Kasumi-1 (cell line): ENCODE measurements at regions not wholly inside any gene's neighbourhood (a gene's known extent, or its start where the extent isn't known, plus 50 kb on each side); places are given as distances from the start of the nearest gene placed in this dataset.

Experiments used
- DNase-seq, 2 experiments: peaks; one replicate each; lab custom pipeline; 2025; lab: John Stamatoyannopoulos, UW

DNA sequence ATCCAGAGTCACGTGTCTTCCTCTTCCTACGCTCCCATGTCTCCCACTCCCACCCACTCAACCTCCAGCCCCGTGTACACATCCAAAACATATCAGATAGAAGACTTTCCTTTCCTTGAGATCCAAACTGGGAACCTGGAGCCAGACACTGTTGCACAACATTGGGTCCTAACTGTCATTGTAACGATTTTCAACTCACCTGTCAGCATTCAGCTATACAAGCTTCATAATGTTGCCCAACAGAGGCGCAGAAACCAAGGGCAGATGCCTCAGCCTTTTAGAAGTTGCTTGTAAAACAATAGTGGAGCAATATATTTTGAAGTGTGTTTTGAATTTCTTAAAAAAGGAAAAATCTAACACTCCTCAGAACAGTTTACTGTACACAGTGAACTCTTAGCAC, 84.9 kb upstream of the GLIS3 start:
- no peak for DNase-seq

DNA sequence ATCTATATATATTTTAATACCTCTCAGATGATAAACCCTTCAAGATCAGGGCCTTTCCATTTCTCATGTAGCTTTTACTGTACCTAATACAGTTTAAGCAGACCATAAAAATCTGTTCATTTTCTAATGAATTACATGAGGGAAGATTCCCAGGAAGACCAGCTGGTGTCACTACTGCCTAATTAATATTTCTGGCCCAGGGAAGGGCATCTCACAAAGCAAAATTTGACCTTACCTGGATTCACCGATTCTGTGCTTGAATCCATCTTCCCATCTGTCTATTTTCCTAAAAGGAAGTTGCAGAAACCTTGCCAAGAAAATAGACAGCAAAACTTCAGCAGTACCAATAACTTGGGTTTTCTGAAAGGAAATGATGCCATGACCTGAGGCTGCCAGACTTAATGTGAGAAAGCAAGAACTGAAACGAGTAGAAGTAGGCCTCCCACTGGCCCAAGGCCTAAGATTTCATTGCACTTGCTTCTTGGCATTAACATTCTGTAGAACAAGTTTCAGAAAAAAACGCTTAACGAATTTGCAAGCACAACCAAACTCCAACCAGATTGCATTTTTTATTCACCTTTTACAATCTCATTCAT, 83.0 kb upstream of the GLIS3 start:
- peak in 1 of 2 experiments; percentile 4 for DNase-seq

DNA sequence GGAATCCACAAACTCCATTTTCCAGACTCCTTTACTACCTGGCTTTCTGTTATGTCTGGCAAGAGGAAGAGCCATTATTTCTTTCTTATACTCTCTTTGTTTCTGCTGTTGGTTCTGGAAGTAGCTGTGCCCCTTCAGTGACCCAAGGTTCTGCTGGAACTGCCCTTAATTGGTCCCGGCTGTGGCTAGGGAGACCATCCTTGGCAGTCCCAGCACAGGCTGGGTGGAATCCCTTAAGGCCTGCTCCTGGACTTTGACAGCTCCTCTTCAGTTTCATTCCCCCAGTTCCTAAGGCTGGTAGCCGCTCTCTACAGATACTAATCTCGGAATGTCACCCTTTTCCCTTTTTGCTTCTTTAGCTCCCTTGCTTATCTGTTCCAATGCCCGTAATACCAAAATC, 81.9 kb upstream of the GLIS3 start:
- no peak for DNase-seq

DNA sequence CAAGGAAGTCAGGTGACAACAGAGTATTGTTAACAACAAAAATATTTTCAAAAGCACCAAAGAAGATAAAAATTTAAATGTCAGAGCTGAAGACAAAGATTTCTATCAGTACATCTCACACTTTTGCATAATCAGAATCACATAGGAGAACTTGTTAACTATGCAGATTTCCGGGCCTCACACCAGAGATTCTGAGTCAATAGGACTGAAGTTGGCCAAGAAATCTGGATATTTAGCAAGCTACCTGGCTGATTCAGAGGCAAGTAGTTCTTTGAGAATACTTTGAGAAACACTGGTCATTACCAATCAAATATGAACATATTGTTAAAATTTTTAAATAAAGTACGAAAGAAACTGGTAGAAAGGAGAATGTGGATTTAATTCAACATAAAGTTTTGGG, 80.5 kb upstream of the GLIS3 start:
- no peak for DNase-seq

DNA sequence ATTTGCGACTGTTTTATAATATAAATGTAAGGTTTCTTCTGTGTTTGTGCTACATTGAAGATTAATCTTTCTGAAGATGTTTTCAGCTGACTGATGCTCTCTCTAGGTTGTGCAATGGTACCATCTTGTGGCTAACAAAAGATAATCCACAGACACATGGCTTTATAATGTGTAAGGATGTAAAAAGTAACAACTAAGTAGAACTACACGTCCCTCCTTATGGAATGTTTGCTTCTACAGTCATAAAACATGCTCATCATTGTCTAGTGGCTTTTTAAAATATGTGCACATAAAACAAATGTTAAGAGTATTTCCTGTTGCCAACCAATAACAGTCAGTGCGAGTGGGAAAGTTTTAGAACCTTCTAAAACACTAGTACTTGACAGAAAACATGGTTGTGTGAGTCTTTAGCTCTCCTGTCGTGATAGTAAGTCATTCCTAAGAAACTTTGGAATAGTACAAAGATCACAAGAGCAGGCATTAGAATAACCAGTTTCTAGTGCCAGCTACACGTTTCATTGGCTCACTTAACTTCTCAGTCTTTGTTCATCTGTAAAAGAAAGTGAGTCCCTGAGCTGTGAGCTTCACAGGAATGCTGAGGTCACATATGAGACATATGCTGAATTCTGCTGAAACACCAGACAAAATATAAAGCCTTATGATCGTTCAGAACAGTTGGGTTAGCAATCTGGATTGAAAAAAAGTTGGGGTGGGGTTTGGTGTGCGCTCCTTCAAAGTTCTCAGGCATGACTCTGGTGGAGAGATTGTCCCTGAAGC, 75.7 kb upstream of the GLIS3 start:
- peak; percentile 8 to 24 for DNase-seq

DNA sequence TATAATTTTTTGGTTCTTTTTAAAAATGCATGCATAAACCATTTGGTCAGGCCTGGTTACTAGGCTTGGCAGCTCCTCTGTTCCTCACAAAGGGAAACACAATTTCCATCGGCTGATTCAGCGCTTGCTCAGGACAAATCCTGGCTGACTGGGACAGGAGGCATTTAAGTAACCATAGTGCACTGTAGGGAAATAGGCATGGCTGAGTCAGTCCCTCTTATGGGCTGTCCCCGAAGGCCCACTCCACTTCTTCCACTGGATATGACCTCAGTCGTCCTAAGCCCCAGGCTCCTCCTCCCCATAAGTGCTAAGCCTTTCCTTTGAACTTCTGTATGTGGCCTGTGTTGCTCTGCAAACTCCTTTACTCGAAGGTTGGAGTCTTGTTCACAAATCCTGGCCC, 71.2 kb upstream of the GLIS3 start:
- no peak for DNase-seq

DNA sequence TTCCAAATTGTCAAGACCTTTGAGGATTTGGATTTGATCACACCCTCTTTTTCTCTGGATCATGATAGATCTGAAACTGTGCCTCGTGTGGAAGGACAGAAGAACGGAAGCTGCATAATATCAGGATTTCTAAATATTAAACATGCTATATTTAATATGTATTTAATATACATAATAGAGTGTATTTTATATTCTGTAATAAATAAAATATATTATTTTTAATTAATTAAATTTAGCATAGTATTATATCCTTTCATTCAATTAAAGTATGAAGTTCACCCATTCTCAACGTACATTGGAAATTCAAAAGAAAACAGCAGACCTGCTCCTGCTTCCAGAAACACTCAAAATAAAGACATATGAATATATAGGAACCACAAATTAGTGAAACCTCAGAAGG, 70.6 kb upstream of the GLIS3 start:
- DNase-seq: no peak

DNA sequence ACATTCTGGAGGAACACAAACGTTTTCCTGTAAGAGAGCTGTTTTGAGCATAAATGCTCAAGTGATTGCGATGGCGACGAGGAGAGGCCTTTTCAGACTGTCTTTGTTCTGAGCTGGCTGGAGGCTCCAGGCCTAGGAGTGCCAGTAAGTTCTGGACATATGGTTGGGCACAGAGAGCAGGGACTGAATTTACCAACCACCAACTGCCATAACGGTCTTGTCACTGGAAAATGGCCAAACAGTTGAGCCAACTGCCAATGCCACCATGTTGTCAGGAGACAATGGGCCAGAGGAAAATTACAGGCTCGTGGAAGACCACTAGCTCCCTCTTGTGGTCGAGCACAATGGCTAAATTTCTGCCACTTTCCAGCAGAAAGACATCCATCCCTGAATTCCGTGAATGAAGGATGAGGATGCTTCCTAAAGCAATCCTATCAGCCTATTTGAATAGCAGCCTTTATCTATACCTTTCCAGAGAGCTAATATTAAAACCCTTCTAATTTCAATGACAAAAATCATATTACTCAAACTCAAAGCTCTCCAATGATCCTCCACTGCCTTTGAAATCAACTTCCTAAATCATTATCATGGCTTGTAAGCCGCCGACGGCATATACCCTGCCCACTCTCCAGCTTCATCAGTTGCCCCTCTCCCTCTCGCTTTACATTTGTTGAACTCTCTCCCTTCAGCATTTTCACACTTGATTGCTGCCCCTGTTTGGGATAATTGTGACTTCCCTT, 66.9 kb upstream of the GLIS3 start:
- DNase-seq: peak; percentile 10 to 23

DNA sequence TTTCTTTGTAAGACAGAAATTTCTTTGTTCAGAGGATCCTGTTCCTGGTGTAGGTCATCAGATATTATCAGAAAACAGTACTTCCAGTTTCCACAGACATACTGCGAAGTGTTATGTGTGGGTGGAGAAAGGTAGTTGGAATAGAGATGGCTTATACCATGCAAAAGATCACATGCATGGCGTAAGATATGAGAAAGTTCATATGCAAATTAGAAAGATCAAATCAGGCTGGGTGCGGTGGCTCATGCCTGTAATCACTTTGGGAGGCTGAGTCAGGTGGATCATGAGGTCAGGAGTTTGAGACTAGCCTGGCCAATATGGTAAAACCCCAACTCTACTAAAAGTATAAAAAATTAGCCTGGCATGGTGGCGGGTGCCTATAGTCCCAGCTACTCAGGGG, 65.2 kb upstream of the GLIS3 start:
- DNase-seq: no peak

DNA sequence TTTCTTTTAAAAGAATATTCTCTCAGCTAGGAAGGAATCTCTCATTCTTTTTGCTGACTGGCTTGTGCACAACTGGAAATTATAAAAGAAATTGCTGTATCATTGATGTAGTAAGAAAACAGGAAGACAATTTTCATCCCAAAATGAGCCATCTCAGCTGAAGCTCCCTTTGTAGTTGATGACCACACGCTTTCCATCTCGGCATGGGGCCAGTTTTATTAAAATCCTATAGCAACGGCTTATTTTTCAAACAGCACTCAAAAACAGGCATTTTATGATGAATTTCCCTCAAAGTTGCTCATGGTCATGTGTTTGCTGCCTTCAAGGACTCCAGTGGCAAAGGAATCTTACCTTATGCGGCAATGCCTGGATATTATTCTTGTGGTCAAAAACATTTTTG, 62.4 kb upstream of the GLIS3 start:
- no peak for DNase-seq

DNA sequence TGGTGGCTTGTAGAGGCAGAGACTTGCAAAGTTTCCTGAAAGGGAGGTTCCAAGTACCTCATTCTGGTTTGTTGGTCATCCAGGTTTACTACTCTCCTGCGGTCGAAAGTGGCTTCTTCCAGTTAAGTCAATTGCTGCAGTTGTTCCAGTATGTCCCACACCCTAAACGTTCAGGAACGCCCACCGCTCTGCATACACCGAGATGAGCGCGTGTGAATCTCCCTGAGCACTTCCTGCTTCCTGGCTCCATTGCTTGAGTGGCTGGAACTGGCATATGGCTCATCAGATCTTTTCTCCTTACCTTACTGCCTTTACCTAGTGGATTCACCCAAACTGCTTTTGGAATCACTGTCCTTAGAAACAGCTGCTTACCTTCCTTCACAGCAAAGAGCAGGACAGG, 59.1 kb upstream of the GLIS3 start:
- DNase-seq: no peak

DNA sequence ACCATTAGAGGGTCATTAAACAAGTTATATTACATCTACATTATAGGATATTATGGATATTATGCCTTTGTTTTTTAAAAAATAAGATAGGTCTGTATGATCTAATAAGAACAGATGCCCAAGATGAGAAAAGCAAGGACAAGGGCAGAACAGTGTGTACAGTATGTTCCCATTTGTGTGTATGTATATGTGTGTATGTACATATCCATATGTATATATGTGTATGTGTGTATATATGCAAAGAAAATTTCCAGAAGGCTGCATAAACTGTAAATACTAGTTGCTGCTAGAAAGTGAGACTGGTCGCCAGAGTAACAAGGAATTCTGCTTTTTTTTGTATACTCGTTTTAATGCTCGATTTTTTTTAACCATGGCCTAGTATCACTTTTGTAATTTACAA, 58.1 kb upstream of the GLIS3 start:
- DNase-seq: no peak

DNA sequence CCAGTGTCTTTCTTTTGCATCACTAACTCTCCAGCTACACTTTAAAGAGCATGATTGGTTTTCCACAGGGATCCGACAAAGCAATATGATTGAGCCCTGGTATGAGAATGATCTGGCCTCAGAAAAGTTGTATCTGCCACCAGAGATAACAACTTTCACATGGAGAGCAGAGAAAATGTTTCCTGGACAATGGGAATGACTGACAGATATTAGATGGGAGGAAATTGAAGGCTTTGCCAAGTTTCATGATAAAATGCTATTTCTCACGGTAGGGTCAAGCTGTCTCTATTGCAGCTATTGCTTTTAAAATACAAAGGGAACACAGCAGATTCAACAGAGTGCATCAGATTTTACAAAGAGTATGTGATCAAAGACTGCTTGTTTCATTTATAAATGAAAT, 56.4 kb upstream of the GLIS3 start:
- DNase-seq: no peak

DNA sequence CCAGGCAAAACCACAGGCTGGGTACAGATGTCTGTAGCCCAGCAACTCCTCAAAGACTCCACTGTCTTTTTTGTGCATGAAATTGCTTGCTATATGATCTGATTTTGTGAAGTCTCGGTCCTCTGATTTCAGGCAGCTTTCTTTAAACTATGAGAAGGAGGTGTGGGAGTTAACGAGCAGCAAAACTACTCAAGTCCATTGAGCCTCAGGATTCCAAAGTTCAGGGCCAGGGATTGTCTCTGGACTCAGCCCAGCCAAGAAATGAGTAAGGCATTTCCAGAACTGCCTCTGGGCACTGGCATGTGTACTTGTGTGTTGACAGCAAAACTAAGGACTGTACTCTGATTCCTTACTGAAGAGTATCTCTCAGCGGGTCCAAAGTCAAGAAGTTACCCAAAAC, 53.4 kb upstream of the GLIS3 start:
- no peak for DNase-seq

DNA sequence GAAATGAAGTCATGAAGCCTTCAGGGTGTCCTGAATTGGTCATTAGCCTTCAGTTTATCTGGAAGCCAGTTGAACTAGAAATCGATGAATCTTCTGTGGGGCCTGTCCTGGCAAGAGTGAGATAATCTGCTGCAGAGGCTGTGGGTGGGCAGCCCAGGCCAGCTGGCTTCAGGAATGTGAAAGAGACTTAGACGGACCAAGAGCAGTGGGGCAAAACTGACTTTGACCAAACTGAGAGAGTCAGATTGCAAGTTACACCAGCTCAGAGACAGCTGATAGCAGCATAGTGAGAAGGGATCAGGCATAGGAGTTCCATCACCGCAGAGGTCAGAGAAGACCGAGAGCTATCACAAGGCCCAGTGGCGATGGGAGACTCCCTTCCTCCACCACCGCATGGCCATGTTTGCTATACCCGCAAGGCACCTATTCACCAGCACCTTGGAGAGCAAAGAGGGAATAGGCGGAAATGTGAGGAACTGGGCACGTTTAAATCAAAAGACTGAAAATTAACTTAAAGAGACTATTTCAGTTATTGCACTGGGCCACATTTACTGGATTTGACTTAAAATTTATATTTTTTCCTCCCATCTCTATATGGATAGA, 50.0 kb upstream of the GLIS3 start:
- no peak for DNase-seq
